HFFc6 (cell line): ENCODE measurements at regions not wholly inside any gene's neighbourhood (a gene's known extent, or its start where the extent isn't known, plus 50 kb on each side); places are given as distances from the start of the nearest gene placed in this dataset.

Experiments used
- DNase-seq: peaks from one replicate; pipeline ENCODE4 v3.0.0-alpha.2; 2018
- H3K27ac Mint-ChIP-seq: 2 replicates; pipeline ENCODE4 v1.8.0; 2020; ENCODE audit warnings: mild to moderate bottlenecking, mixed read lengths
- H3K27me3 Mint-ChIP-seq: 2 replicates; pipeline ENCODE4 v1.8.0; 2021; ENCODE audit warnings: mild to moderate bottlenecking, moderate library complexity, mixed read lengths; ENCODE audit not compliant: insufficient read depth
- H3K36me3 Mint-ChIP-seq: 2 replicates; pipeline ENCODE4 v1.8.0; 2021; ENCODE audit warnings: low read depth, mixed read lengths
- H3K4me1 Mint-ChIP-seq: 2 replicates; pipeline ENCODE4 v1.8.0; 2020; ENCODE audit warnings: low read depth, mixed read lengths
- H3K4me3 Mint-ChIP-seq: 2 replicates; pipeline ENCODE4 v1.8.0; 2020; ENCODE audit warnings: mild to moderate bottlenecking, moderate library complexity, mixed read lengths
- H3K9me3 Mint-ChIP-seq: 2 replicates; pipeline ENCODE4 v1.8.0; 2020; ENCODE audit warnings: mild to moderate bottlenecking, mixed read lengths
- CTCF ChIP-seq: fragments of 200-600 bp; sonication (generic); IDR thresholded peaks from 2 replicates; pipeline ENCODE4 v1.5.0; 2021; ENCODE audit warnings: antibody characterized with exemption, mild to moderate bottlenecking

- TF ChIP-seq CTCF = no peak
- Mint-ChIP-seq H3K9me3 (no peaks in the 10 kb centered on the region), H3K4me1 (peaks cover 16% of the 10 kb centered on the region), H3K36me3 (no peaks in the 10 kb centered on the region), H3K27me3 (no peaks in the 10 kb centered on the region; the same call in none of the 2 replicates), H3K4me3 (no peak overlapping the region), H3K27ac (no peak overlapping the region)
- no peak for DNase-seq
Measured at GRCh38 chr1:98179151-98179773, 258.4 kb upstream of the DPYD start.

- no peak for DNase-seq
- no peaks in the 10 kb centered on the region for H3K9me3 Mint-ChIP-seq
- H3K27ac Mint-ChIP-seq = no peak overlapping the region
- no peaks in the 10 kb centered on the region for H3K36me3 Mint-ChIP-seq
- TF ChIP-seq CTCF = no peak
- no peaks in the 10 kb centered on the region; the same call in none of the 2 replicates for H3K27me3 Mint-ChIP-seq
- H3K4me1 Mint-ChIP-seq = peaks cover 22% of the 10 kb centered on the region
- no peak overlapping the region for H3K4me3 Mint-ChIP-seq
Measured at GRCh38 chr1:98177751-98178150, 256.9 kb upstream of the DPYD start.

- no peaks in the 10 kb centered on the region; the same call in none of the 2 replicates for H3K27me3 Mint-ChIP-seq
- no peaks in the 10 kb centered on the region for H3K9me3 Mint-ChIP-seq
- no peaks in the 10 kb centered on the region for H3K36me3 Mint-ChIP-seq
- H3K27ac Mint-ChIP-seq = no peak overlapping the region
- no peak for DNase-seq
- H3K4me3 Mint-ChIP-seq = no peak overlapping the region
- H3K4me1 Mint-ChIP-seq = peaks cover 29% of the 10 kb centered on the region
- TF ChIP-seq CTCF = no peak
Measured at GRCh38 chr1:98176936-98177335, 256.1 kb upstream of the DPYD start.

DNA sequence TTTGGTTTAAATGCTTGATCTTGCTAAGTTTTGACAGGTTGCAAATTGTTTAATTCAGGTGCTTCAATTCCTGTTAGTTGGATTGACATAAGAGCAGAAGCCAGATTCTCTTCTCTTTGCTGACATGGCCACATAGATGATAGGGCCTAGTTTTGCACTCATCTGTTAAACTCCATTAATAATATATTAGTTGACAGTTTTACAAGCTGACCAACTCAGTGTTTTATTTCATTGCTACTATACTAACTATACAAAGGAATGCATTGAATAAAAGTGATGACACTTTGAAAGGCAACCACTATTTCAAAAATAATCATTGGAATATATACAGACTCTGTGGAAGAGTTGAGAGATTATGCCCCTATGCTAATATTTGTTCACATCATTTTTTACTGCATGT, 255.6 kb upstream of the DPYD start:
- Mint-ChIP-seq H3K4me1 (peaks cover 29% of the 10 kb centered on the region), H3K27me3 (no peaks in the 10 kb centered on the region; the same call in none of the 2 replicates), H3K36me3 (no peaks in the 10 kb centered on the region), H3K9me3 (no peaks in the 10 kb centered on the region), H3K27ac (no peak overlapping the region), H3K4me3 (no peak overlapping the region)
- TF ChIP-seq CTCF = no peak
- DNase-seq = no peak

DNA sequence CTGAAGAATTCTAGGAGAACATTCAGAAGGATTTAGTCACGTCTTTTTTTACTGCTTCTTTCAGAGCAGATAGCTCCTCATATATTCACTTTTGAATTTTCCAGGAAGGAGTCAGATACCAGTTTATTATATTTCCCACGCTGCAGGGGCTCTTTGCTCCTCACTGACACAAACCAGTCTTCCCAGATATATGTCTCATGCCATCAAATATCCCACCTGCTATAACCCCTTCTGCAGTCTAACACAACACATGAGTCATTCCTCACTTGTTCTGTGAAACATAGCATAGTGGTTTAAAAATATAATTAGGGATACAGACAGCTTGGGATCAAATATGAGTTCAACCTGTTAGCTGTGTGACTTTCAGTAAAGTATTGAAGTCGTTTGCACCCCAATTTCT, 251.7 kb upstream of the DPYD start:
- TF ChIP-seq CTCF = no peak
- peak; percentile 0 for DNase-seq
- Mint-ChIP-seq H3K4me1 (peaks cover 17% of the 10 kb centered on the region), H3K27me3 (no peaks in the 10 kb centered on the region; the same call in 1 of the 2 replicates), H3K36me3 (no peaks in the 10 kb centered on the region), H3K4me3 (no peak overlapping the region), H3K27ac (no peak overlapping the region), H3K9me3 (no peaks in the 10 kb centered on the region)
